Activated naive CD8-positive, alpha-beta T cell treated with anti-CD3 and anti-CD28 coated beads, Interleukin-2, amount 50 U/mL, for 24 hours (primary cell): ENCODE measurements at regions not wholly inside any gene's neighbourhood (a gene's known extent, or its start where the extent isn't known, plus 50 kb on each side); places are given as distances from the start of the nearest gene placed in this dataset.

Experiments
- ATAC-seq: fragments of 150-1000 bp; cut with Tn5 transposase; one replicate; pipeline ENCODE4 v1.10.0; 2021
- DNase-seq: peaks from one replicate; pipeline ENCODE4 v3.0.0; 2021
- H3K27ac Mint-ChIP-seq: one replicate; pipeline ENCODE4 v1.8.0; 2021; ENCODE audit warnings: mild to moderate bottlenecking, mixed read lengths
- H3K27me3 Mint-ChIP-seq: one replicate; pipeline ENCODE4 v1.8.0; 2021; ENCODE audit warnings: mixed read lengths
- H3K36me3 Mint-ChIP-seq: one replicate; pipeline ENCODE4 v1.8.0; 2021; ENCODE audit warnings: low read depth, mixed read lengths
- H3K4me1 Mint-ChIP-seq: one replicate; pipeline ENCODE4 v1.8.0; 2021; ENCODE audit warnings: mixed read lengths
- H3K4me3 Mint-ChIP-seq: one replicate; pipeline ENCODE4 v1.8.0; 2021; ENCODE audit warnings: mild to moderate bottlenecking, moderate library complexity, mixed read lengths
- H3K9me3 Mint-ChIP-seq: one replicate; pipeline ENCODE4 v1.8.0; 2021; ENCODE audit warnings: mixed read lengths

DNA sequence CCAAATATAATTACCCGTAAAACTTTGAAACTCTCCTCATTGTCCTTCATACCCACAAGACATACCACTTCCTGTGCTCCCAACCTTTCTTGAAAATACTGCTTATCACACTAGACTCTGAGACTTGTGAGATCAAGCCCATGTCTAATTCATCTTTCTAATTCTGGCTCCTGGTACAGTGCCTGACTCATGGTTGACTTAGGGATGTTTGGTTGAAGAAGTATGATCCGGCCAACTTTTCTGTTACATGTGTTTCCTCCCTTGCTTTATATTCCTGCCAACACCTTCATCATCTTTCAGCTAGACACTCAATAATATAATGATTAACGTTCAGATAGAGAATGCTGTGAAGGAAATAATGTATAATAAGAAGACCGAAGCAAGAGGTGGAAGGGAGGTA is 58.2 kb downstream of the MEX3B start:
- ATAC-seq: no peak
- no peaks in the 10 kb centered on the region for H3K4me1 Mint-ChIP-seq
- H3K36me3 Mint-ChIP-seq: peaks cover 1% of the 10 kb centered on the region
- H3K4me3 Mint-ChIP-seq: no peak overlapping the region
- H3K27ac Mint-ChIP-seq: no peak overlapping the region
- no peak for DNase-seq
- H3K9me3 Mint-ChIP-seq: peaks cover 10% of the 10 kb centered on the region
- peaks cover 9% of the 10 kb centered on the region for H3K27me3 Mint-ChIP-seq

DNA sequence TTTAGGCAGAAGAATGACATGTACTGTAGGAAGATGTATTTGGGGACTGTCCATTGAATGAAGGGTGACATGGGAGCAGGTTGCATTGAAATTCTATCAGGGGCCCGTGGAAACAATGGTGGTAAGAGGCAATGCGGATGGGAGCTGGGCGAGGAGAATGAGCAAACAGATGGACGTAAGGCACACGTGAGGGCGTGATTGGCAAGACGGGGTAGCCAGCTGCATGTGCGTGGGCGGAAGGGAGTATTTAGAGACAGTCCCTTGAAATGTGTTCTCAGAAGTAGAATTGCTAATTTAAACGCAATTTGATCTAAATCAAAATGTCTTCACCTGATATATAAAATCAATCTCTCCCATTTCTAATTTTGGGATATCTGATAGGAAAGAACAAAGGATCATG is 62.3 kb downstream of the MEX3B start:
- peaks cover 5% of the 10 kb centered on the region for H3K27me3 Mint-ChIP-seq
- DNase-seq (no peak), ATAC-seq (no peak)
- no peak overlapping the region for H3K4me3 Mint-ChIP-seq
- H3K4me1 Mint-ChIP-seq: no peaks in the 10 kb centered on the region
- H3K27ac Mint-ChIP-seq: no peak overlapping the region
- peaks cover 1% of the 10 kb centered on the region for H3K36me3 Mint-ChIP-seq
- H3K9me3 Mint-ChIP-seq: peaks cover under 1% of the 10 kb centered on the region

DNA sequence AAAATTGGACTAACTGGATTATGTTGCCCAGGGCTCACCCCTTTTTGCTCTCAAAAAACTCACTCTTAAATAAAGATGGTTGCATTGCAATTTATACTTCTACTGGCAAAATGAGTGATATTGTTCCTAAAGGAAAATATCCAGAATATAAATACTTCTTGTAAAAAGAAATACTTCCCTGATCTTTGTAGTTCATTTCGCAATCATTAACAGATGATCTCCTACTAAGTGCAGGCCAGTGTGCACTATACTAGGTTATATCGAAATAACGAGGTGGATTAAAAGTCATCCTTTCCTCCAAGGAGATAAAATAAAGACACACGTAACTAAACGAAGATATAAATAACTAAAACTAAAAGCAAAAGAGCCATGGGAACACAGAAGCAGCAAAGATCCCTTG is 63.0 kb downstream of the MEX3B start:
- H3K27ac Mint-ChIP-seq: no peak overlapping the region
- peaks cover 3% of the 10 kb centered on the region for H3K27me3 Mint-ChIP-seq
- peaks cover 1% of the 10 kb centered on the region for H3K36me3 Mint-ChIP-seq
- DNase-seq (no peak), ATAC-seq (no peak)
- peaks cover 5% of the 10 kb centered on the region for H3K9me3 Mint-ChIP-seq
- no peaks in the 10 kb centered on the region for H3K4me1 Mint-ChIP-seq
- H3K4me3 Mint-ChIP-seq: no peak overlapping the region

DNA sequence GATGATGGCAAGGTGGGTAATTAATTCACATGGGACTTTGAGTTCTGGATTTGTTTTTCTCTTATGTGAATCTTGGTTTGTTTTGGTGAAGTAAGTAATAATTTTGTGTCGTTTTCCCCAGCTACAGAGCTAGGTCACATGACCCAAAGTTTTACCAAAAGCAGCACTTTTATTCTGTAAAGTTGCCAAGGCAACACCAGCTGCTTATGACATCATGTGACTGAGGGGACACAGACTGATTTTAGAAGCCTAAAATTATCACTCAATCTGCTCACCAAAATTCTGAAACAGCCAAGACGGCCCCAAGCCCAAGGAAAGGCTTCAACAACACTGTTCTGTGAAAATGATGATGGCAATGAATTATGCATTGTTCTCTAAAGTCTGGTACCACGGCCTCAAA is 63.9 kb downstream of the MEX3B start:
- Mint-ChIP-seq H3K27ac (no peak overlapping the region), H3K9me3 (peaks cover 9% of the 10 kb centered on the region), H3K36me3 (peaks cover 1% of the 10 kb centered on the region), H3K4me1 (no peaks in the 10 kb centered on the region), H3K4me3 (no peak overlapping the region), H3K27me3 (peaks cover 2% of the 10 kb centered on the region)
- DNase-seq (no peak), ATAC-seq (no peak)

DNA sequence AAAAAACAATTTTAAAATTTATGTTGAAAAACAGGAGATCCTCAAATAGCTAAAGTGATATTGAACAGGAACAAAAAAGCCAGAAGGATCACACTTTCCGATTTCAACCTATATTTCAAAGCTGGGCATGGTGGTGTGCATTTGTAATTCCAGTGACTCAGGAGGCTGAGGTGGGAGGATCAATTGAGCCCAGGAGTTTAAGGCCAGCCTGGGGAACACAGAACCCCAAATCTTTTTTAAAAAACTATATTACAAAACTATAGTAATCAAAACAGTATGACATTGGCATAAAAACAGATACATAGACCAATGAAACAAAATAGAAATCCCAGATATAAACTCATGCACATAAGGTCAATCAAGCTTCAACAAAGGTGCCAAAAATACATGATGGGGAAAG is 68.4 kb downstream of the MEX3B start:
- ATAC-seq: no peak
- peaks cover 5% of the 10 kb centered on the region for H3K27me3 Mint-ChIP-seq
- no peak overlapping the region for H3K4me3 Mint-ChIP-seq
- peaks cover 16% of the 10 kb centered on the region for H3K9me3 Mint-ChIP-seq
- H3K27ac Mint-ChIP-seq: no peak overlapping the region
- no peak for DNase-seq
- peaks cover 3% of the 10 kb centered on the region for H3K36me3 Mint-ChIP-seq
- no peaks in the 10 kb centered on the region for H3K4me1 Mint-ChIP-seq

DNA sequence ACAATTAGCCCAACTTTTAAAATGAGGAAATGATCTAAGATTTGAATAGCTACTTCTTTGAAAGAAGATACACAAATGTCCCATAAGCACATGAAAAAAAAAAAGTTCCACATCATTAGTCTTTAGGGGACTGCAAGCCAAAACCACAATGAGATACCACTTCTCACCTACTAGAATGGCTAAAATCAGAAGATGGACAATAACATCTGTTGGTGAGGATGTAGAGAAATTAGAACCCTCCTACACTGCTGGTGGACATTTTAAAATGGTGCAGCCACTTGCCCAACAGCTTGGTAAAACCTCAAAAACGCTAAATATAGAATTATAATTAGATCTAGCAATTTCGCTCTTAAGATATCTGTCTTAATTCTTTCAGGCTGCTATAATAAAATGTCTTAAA is 77.1 kb downstream of the MEX3B start:
- DNase-seq (no peak), ATAC-seq (no peak)
- H3K4me1 Mint-ChIP-seq: no peaks in the 10 kb centered on the region
- H3K27ac Mint-ChIP-seq: no peak overlapping the region
- H3K9me3 Mint-ChIP-seq: peaks cover 10% of the 10 kb centered on the region
- peaks cover 3% of the 10 kb centered on the region for H3K36me3 Mint-ChIP-seq
- H3K4me3 Mint-ChIP-seq: no peak overlapping the region
- H3K27me3 Mint-ChIP-seq: peaks cover 7% of the 10 kb centered on the region

DNA sequence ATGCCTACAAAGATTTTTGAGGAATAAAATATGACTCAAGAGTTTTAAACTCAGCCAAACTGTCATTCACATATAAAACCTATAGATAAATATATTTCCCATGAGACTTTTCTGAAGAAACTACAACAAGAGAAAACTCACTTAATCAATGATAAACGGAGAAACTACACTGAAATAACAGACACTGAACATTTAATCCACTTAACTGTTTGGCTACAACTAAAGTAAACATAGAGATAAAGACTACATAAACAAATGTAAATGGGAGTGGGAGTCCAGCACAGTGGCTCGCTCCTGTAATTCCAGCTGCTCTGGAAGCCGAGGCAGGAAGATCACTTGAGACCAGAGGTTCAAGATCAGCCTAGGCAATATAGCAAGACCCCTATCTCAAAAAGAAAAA is 79.2 kb downstream of the MEX3B start:
- Mint-ChIP-seq H3K9me3 (peaks cover 4% of the 10 kb centered on the region), H3K27me3 (peaks cover 5% of the 10 kb centered on the region), H3K27ac (no peak overlapping the region), H3K4me3 (no peak overlapping the region), H3K4me1 (no peaks in the 10 kb centered on the region), H3K36me3 (no peaks in the 10 kb centered on the region)
- DNase-seq (no peak), ATAC-seq (no peak)

DNA sequence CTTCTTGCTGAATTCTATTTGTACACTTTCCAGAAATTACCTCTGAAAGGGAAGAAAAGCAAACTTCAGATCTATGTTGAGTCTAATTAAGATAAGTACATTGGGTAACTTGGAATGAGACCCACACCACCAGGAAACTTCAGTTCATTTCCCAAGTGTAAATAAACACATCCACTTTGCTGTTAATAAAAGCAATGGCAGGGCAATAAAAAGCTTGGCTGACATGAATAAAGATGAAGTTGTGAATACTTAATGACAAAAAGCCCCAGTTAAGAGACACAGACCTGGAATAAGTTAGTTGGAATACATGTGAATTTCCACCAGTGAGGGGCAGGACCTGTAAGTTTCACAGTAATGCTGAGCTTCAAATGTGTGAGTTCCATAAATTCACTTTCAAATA is 83.3 kb downstream of the MEX3B start:
- Mint-ChIP-seq H3K4me1 (no peaks in the 10 kb centered on the region), H3K9me3 (peaks cover 4% of the 10 kb centered on the region), H3K27ac (no peak overlapping the region), H3K4me3 (no peak overlapping the region), H3K36me3 (no peaks in the 10 kb centered on the region), H3K27me3 (peaks cover 5% of the 10 kb centered on the region)
- ATAC-seq (no peak), DNase-seq (no peak)

DNA sequence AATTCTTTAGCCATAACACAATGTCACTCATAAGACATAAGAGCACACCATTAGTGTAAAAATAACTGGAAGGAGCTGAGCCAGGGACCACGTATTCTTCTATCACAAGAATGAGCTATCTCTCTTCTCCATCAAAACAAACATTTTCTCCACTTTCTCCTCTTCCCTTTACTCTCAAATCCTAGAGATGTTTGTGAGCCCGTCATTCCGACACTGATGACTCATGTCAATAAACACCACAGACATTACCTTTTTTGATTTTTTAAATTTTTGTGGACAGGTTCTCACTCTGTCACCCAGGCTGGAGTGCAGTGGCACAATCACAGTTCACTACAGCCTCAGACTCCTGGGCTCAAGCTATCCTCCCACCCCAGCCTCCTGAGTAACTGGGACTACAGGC is 86.6 kb downstream of the MEX3B start:
- H3K4me1 Mint-ChIP-seq: no peaks in the 10 kb centered on the region
- no peak overlapping the region for H3K4me3 Mint-ChIP-seq
- DNase-seq: no peak
- no peaks in the 10 kb centered on the region for H3K36me3 Mint-ChIP-seq
- H3K9me3 Mint-ChIP-seq: peaks cover 4% of the 10 kb centered on the region
- no peak overlapping the region for H3K27ac Mint-ChIP-seq
- no peak for ATAC-seq
- peaks cover 5% of the 10 kb centered on the region for H3K27me3 Mint-ChIP-seq

DNA sequence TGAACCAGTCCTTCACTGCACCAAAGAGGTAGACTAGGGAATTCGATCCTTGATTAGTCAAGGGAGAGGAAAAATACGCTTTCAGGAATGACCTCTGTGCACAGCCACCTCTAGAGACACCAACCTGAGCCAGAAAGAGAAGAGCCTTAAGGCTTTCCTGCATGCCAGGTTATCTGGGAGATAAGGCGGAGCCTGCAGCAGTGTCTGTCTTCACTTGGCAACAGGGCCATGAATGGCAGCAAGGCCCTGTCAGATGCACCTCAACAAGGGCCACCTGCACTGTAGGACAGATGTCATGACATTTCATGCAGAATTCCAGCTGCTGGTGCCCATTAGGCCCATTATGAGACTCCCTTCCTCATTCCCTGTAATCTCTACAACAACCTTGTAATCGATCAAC is 88.1 kb downstream of the MEX3B start:
- H3K27ac Mint-ChIP-seq: no peak overlapping the region
- H3K4me1 Mint-ChIP-seq: no peaks in the 10 kb centered on the region
- H3K27me3 Mint-ChIP-seq: peaks cover under 1% of the 10 kb centered on the region
- H3K4me3 Mint-ChIP-seq: no peak overlapping the region
- no peak for ATAC-seq
- no peaks in the 10 kb centered on the region for H3K9me3 Mint-ChIP-seq
- no peaks in the 10 kb centered on the region for H3K36me3 Mint-ChIP-seq
- DNase-seq: no peak

DNA sequence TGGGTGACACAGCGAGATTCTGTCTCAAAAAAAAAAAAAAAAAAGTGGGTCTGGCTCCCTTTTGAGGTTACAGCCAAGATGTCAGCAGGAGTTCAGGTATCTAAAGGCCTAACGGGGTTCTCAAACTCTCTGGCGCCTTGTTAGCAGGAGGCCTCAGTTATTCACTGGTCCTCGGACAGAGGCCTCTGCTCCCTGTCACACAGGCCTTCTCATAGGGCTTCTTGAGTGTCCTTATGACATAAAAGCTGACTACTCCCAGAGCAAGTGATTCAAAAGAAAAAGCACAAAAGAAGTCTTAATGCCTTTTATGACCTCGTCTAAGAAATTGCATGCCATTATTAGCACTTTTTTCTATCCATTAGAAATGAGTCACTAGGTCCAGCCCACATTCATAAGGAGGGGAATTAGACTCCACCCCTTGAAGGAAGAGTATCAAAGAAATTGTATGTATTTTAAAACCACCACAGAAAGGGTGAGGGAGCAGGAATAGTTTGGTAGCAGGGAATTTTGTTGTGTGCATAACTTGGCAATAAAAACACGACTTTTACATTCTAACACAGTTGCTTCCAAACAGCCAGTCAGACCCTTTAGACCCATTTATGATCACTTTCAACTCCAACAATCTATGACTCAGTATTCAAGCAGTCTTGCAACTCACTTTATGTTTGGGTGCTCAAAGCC is 90.3 kb downstream of the MEX3B start:
- Mint-ChIP-seq H3K36me3 (no peaks in the 10 kb centered on the region), H3K4me1 (no peaks in the 10 kb centered on the region), H3K4me3 (no peak overlapping the region), H3K27me3 (no peaks in the 10 kb centered on the region), H3K9me3 (no peaks in the 10 kb centered on the region), H3K27ac (no peak overlapping the region)
- DNase-seq (no peak), ATAC-seq (no peak)

DNA sequence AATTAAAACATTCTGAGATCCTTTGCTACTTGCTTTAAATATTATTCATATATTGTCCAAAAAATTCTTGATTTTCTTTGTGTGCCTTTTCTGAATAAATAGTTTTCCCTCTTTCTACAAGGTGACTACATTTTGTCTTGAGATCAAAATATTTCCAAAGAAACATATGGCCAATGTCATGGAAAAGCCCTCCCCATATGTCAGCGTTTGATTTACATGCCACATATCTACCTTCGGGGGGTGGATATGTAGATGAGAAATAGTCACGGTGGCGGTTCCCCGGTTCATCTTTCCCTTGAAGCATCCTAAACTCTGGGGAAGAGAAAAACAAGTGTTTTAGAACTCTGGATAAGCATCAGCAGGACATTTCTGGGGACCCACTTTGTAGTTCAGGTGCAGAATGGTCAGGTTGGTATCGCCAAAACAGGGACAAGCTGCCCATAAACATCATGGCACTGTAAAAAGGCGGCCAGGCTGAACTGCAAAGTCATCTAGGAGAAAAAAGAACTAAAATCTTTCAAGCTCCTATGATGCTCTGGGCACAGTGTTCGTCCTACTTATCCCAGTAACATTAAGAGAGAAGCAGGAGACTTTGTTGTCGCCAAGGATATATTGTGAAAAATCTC is 91.5 kb downstream of the MEX3B start:
- Mint-ChIP-seq H3K4me3 (no peak overlapping the region), H3K27me3 (no peaks in the 10 kb centered on the region), H3K36me3 (no peaks in the 10 kb centered on the region), H3K4me1 (no peaks in the 10 kb centered on the region), H3K9me3 (no peaks in the 10 kb centered on the region), H3K27ac (no peak overlapping the region)
- no peak for ATAC-seq
- no peak for DNase-seq

DNA sequence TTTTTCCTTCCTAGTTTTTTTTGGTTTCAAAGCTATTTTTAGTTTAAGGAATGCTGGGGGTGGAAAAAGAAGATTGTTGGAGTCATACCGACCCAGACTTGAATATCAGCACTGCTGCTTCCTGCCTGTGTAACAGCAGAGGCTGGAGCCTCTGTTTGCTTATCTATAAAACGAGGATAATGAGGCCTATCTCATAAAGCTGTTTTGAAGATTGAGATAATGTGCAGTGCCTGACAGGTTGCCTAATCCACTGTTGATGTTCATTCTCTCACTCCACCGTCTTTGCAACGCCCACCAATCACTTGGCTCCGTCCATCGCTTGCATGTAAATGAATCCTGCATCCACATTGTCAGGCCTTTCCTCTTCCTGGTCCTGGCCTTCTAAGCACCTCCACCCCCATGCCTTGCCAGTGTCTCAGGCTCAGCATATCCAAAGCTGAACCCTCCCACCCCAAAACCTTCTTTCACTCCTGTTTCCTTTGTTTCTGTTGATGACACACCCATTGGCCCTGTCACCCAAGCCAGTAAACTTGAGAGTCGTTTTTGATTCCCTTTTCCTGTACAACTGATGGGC is 94.9 kb downstream of the MEX3B start:
- H3K9me3 Mint-ChIP-seq: no peaks in the 10 kb centered on the region
- H3K4me3 Mint-ChIP-seq: no peak overlapping the region
- DNase-seq: no peak
- no peaks in the 10 kb centered on the region for H3K4me1 Mint-ChIP-seq
- no peak for ATAC-seq
- H3K36me3 Mint-ChIP-seq: no peaks in the 10 kb centered on the region
- H3K27ac Mint-ChIP-seq: no peak overlapping the region
- no peaks in the 10 kb centered on the region for H3K27me3 Mint-ChIP-seq

DNA sequence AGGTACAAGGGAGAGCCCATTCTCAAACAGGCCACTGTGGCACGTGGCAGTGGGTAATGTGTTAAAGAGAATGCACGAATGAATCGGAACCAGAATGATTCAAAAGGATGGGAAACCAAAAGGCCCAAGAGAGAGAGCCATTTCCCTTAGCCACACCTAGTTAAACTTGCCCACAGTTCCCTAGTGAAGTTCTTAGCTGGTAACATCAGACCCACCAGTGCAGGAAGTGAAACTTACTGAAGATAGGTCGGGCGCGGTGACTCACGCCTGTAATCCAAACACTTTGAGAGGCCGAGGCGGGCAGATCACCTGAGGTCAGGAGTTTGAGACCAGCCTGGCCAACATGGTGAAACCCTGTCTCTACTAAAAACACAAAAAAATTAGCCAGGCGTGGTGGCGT is 97.1 kb downstream of the MEX3B start:
- no peaks in the 10 kb centered on the region for H3K36me3 Mint-ChIP-seq
- no peak overlapping the region for H3K4me3 Mint-ChIP-seq
- ATAC-seq (peak; percentile 68), DNase-seq (peak; percentile 6)
- H3K9me3 Mint-ChIP-seq: no peaks in the 10 kb centered on the region
- peaks cover 2% of the 10 kb centered on the region for H3K27me3 Mint-ChIP-seq
- no peaks in the 10 kb centered on the region for H3K4me1 Mint-ChIP-seq
- no peak overlapping the region for H3K27ac Mint-ChIP-seq

DNA sequence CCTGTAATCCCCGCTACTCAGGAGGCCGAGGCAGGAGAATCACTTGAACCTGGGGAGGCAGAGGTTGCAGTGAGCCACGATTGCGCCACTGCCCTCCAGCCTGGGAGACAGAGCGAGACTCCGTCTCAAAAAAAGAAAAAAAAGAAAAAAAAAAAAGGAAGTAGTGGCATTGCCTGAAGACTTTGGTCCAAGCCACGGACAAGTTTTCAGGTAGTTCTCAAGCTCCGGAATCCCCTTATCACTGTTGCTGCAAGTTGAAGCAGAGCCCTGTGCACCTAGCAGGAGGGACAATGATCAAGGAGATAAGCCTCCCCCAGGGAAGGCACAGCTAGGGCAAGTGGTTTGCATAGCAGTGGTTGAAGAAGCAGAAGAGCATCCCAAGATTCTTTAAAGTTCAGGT is 97.6 kb downstream of the MEX3B start:
- no peak overlapping the region for H3K27ac Mint-ChIP-seq
- H3K9me3 Mint-ChIP-seq: no peaks in the 10 kb centered on the region
- no peaks in the 10 kb centered on the region for H3K4me1 Mint-ChIP-seq
- ATAC-seq (no peak), DNase-seq (no peak)
- no peak overlapping the region for H3K4me3 Mint-ChIP-seq
- H3K27me3 Mint-ChIP-seq: peaks cover 2% of the 10 kb centered on the region
- no peaks in the 10 kb centered on the region for H3K36me3 Mint-ChIP-seq
